HepG2 (cell line): ENCODE measurements at regions not wholly inside any gene's neighbourhood (a gene's known extent, or its start where the extent isn't known, plus 50 kb on each side); places are given as distances from the start of the nearest gene placed in this dataset.

Experiments
- MAZ ChIP-seq, 2 experiments: sonication (generic) in 1 of 2; formaldehyde crosslinking in 1 of 2; IDR thresholded peaks; 2 replicates each; pipeline versions ENCODE4 v1.5.0 to v1.6.1; 2012 to 2020; ENCODE audit warnings: low read depth in 2 of 2, mild to moderate bottlenecking in 2 of 2, borderline replicate concordance in 1 of 2, improper control_type of control experiment in 1 of 2, low read length in 1 of 2, missing genetic modification reagents in 1 of 2, moderate library complexity in 1 of 2
- NR3C1 ChIP-seq: sonication (generic); formaldehyde crosslinking; IDR thresholded peaks from 2 replicates; pipeline ENCODE4 v1.4.0; 2020; ENCODE audit warnings: missing genetic modification reagents
- RNF2 ChIP-seq: fragments of 450-650 bp; conservative IDR thresholded peaks from 2 replicates; pipeline ENCODE4 v1.6.1; 2016; ENCODE audit warnings: low read depth
- ZNF331 ChIP-seq: sonication (generic); formaldehyde crosslinking; IDR thresholded peaks from 2 replicates; pipeline ENCODE4 v1.4.0; 2020; ENCODE audit warnings: missing genetic modification reagents
- TF ChIP-seq, protein P1 (sequence below): sonication (generic); formaldehyde crosslinking; IDR thresholded peaks from 2 replicates; pipeline ENCODE4 v1.4.0; 2020; ENCODE audit warnings: mild to moderate bottlenecking, missing genetic modification reagents

GRCh38 chr19:29309637-29310036 is 96.7 kb upstream of the UQCRFS1 start (continued):
- TF ChIP-seq, protein P1, sequence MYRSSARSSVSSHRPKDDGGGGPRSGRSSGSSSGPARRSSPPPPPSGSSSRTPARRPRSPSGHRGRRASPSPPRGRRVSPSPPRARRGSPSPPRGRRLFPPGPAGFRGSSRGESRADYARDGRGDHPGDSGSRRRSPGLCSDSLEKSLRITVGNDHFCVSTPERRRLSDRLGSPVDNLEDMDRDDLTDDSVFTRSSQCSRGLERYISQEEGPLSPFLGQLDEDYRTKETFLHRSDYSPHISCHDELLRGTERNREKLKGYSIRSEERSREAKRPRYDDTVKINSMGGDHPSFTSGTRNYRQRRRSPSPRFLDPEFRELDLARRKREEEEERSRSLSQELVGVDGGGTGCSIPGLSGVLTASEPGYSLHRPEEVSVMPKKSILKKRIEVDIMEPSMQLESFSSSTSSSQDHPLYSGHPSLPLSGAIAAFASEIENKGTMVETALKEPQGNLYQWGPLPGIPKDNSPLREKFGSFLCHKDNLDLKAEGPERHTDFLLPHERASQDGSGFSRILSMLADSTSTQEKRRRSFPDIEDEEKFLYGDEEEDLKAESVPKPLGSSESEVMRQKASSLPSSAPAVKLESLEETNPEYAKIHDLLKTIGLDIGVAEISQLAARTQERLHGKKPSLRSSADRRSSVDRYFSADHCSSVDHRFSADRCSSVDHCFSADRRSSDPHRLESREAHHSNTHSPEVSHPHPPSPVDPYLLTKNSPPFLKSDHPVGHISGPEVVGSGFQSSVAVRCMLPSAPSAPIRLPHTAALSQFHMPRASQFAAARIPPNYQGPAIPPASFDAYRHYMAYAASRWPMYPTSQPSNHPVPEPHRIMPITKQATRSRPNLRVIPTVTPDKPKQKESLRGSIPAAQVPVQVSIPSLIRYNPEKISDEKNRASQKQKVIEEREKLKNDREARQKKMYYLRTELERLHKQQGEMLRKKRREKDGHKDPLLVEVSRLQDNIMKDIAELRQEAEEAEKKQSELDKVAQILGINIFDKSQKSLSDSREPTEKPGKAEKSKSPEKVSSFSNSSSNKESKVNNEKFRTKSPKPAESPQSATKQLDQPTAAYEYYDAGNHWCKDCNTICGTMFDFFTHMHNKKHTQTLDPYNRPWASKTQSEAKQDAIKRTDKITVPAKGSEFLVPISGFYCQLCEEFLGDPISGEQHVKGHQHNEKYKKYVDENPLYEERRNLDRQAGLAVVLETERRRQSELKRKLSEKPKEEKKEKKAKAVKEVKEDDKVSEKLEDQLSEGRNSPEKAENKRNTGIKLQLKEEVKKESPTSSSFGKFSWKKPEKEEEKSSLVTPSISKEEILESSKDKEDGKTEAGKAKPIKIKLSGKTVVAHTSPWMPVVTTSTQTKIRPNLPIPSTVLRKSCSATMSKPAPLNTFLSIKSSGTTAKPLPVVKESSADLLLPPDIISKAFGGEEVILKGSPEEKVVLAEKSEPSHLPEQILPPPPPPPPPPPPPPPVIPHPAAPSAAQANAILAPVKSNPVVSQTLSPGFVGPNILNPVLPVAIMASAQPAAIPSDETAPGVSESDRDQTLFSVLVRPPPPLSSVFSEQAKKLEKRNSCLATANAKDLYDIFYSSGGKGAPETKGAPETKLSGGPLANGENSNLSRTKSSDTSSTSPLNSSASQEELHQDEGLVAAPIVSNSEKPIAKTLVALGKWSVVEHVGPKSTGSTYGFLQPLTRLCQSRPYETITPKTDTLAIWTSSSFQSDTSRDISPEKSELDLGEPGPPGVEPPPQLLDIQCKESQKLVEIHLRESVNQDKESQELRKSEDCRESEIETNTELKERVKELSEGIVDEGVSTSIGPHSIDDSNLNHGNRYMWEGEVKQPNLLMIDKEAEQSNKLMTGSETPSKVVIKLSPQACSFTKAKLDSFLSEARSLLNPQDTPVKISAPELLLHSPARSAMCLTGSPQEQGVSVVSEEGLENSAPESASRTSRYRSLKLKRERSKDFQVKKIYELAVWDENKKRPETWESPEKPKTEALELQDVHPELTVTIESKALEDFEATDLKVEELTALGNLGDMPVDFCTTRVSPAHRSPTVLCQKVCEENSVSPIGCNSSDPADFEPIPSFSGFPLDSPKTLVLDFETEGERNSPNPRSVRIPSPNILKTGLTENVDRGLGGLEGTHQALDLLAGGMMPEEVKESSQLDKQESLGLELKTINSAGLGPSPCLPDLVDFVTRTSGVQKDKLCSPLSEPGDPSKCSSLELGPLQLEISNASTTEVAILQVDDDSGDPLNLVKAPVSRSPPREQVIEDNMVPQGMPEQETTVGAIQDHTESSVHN (CRISPR knock-in tag) = no peak
- TF ChIP-seq MAZ (IDR thresholded peaks at IDR 0.05; ENCODE audit: borderline replicate concordance, low read depth, low read length) (no peak), MAZ (CRISPR knock-in tag; IDR thresholded peaks at IDR 0.05; ENCODE audit: low read depth) (no peak), ZNF331 (CRISPR knock-in tag) (no peak), NR3C1 (no peak), RNF2 (no peak)
- TF ChIP-seq, all 625 proteins: peak for 0
